ENCODE measurements at regions not wholly inside any gene's neighbourhood (a gene's known extent, or its start where the extent isn't known, plus 50 kb on each side); places are given as distances from the start of the nearest gene placed in this dataset.

GRCh38 chr7:64614812-64615211 lies 51.1 kb upstream of the ZNF107 start:
- intact Hi-C loops (cut with DNase I): loop anchor here (5.0 kb wide), 2 partner anchors 48 to 1608 kb away; no protein-coding TSS in a partner anchor
- ATAC-seq: no peak

GRCh38 chr7:64613653-64614052 lies 50.8 kb upstream of the ZNF680 start:
- DNase-seq (ENCODE audit: missing footprints): no peak
- no peak for ATAC-seq
- intact Hi-C loops (cut with DNase I): no loop called here

More at GRCh38 chr7:64614812-64615211, 51.1 kb upstream of the ZNF107 start:
- DNase-seq (ENCODE audit: missing footprints): no peak

Measured in Right ventricle myocardium inferior (tissue), 1 donor.